ENCODE measurements at regions not wholly inside any gene's neighbourhood (a gene's known extent, or its start where the extent isn't known, plus 50 kb on each side); places are given as distances from the start of the nearest gene placed in this dataset.

GRCh38 chr12:94745562-94745961, 95.2 kb upstream of the TMCC3 start:
- no peak for DNase-seq
- no peaks in the 10 kb centered on the region for H3K36me3 ChIP-seq (ENCODE audit: insufficient read depth, low read length)
- H3K27ac ChIP-seq (ENCODE audit: low read length): no peak overlapping the region
- no peak overlapping the region for H2AFZ ChIP-seq (ENCODE audit: low read depth, low read length)
- H3K79me2 ChIP-seq (ENCODE audit: insufficient read depth, low read length): no peaks in the 10 kb centered on the region
- no peak for ATAC-seq (ENCODE audit: insufficient read depth, low read depth)
- no peaks in the 10 kb centered on the region for H3K9me3 ChIP-seq (ENCODE audit: insufficient read depth, low read length, severe bottlenecking)
- H3K4me3 ChIP-seq (ENCODE audit: low read depth in 1 of 2, low read length in 2 of 2): no peak overlapping the region
- H3K4me2 ChIP-seq (ENCODE audit: insufficient read depth, low read length): no peak overlapping the region
- TF ChIP-seq EZH2 (IDR thresholded peaks at IDR 0.05; ENCODE audit: borderline replicate concordance, low read depth, low read length, severe bottlenecking) (no peak), CTCF (IDR thresholded peaks at IDR 0.05; ENCODE audit: borderline replicate concordance, extremely low read depth, low read length, poor library complexity, severe bottlenecking) (no peak)
- H3K4me1 ChIP-seq (ENCODE audit: insufficient read depth, low read length): no peaks in the 10 kb centered on the region
- peaks cover 8% of the 10 kb centered on the region for H3K27me3 ChIP-seq (ENCODE audit: insufficient read depth, low read length, poor library complexity)
- no peak overlapping the region for H3K9ac ChIP-seq (ENCODE audit: low read depth, low read length)
- H4K20me1 ChIP-seq (ENCODE audit: insufficient read depth, low read length): no peaks in the 10 kb centered on the region

GRCh38 chr12:94743174-94743573, 92.8 kb upstream of the TMCC3 start:
- H3K79me2 ChIP-seq (ENCODE audit: insufficient read depth, low read length): no peaks in the 10 kb centered on the region
- H3K4me2 ChIP-seq (ENCODE audit: insufficient read depth, low read length): no peak overlapping the region
- no peaks in the 10 kb centered on the region for H3K4me1 ChIP-seq (ENCODE audit: insufficient read depth, low read length)
- no peaks in the 10 kb centered on the region for H4K20me1 ChIP-seq (ENCODE audit: insufficient read depth, low read length)
- H2AFZ ChIP-seq (ENCODE audit: low read depth, low read length): no peak overlapping the region
- peaks cover 8% of the 10 kb centered on the region for H3K27me3 ChIP-seq (ENCODE audit: insufficient read depth, low read length, poor library complexity)
- TF ChIP-seq CTCF (IDR thresholded peaks at IDR 0.05; ENCODE audit: borderline replicate concordance, extremely low read depth, low read length, poor library complexity, severe bottlenecking) (no peak), EZH2 (IDR thresholded peaks at IDR 0.05; ENCODE audit: borderline replicate concordance, low read depth, low read length, severe bottlenecking) (no peak)
- ATAC-seq (ENCODE audit: insufficient read depth, low read depth): no peak
- no peak overlapping the region for H3K4me3 ChIP-seq (ENCODE audit: low read depth in 1 of 2, low read length in 2 of 2)
- no peaks in the 10 kb centered on the region for H3K9me3 ChIP-seq (ENCODE audit: insufficient read depth, low read length, severe bottlenecking)
- H3K36me3 ChIP-seq (ENCODE audit: insufficient read depth, low read length): no peaks in the 10 kb centered on the region
- no peak for DNase-seq
- H3K27ac ChIP-seq (ENCODE audit: low read length): no peak overlapping the region
- no peak overlapping the region for H3K9ac ChIP-seq (ENCODE audit: low read depth, low read length)

- no peak overlapping the region for H3K9ac ChIP-seq (ENCODE audit: low read depth, low read length)
- ATAC-seq (ENCODE audit: insufficient read depth, low read depth) (no peak), DNase-seq (no peak)
- no peaks in the 10 kb centered on the region for H4K20me1 ChIP-seq (ENCODE audit: insufficient read depth, low read length)
- H3K4me2 ChIP-seq (ENCODE audit: insufficient read depth, low read length): no peak overlapping the region
- H3K79me2 ChIP-seq (ENCODE audit: insufficient read depth, low read length): no peaks in the 10 kb centered on the region
- no peak overlapping the region for H2AFZ ChIP-seq (ENCODE audit: low read depth, low read length)
- no peak overlapping the region for H3K4me3 ChIP-seq (ENCODE audit: low read depth in 1 of 2, low read length in 2 of 2)
- no peak overlapping the region for H3K27ac ChIP-seq (ENCODE audit: low read length)
- H3K27me3 ChIP-seq (ENCODE audit: insufficient read depth, low read length, poor library complexity): peaks cover 5% of the 10 kb centered on the region
- no peaks in the 10 kb centered on the region for H3K36me3 ChIP-seq (ENCODE audit: insufficient read depth, low read length)
- H3K9me3 ChIP-seq (ENCODE audit: insufficient read depth, low read length, severe bottlenecking): no peaks in the 10 kb centered on the region
- TF ChIP-seq CTCF (IDR thresholded peaks at IDR 0.05; ENCODE audit: borderline replicate concordance, extremely low read depth, low read length, poor library complexity, severe bottlenecking) (no peak), EZH2 (IDR thresholded peaks at IDR 0.05; ENCODE audit: borderline replicate concordance, low read depth, low read length, severe bottlenecking) (no peak)
- H3K4me1 ChIP-seq (ENCODE audit: insufficient read depth, low read length): no peaks in the 10 kb centered on the region
These were observed 90.4 kb upstream of the TMCC3 start for GRCh38 chr12:94740601-94741362.
